Activated B cell treated with CpG ODN at 0.5 μM for 24 hours (primary cell): ENCODE measurements at regions not wholly inside any gene's neighbourhood (a gene's known extent, or its start where the extent isn't known, plus 50 kb on each side); places are given as distances from the start of the nearest gene placed in this dataset.

Source experiments
- ATAC-seq: fragments of 200-7000 bp; cut with Tn5 transposase; one replicate; pipeline ENCODE4 v1.10.0; 2021; ENCODE audit warnings: low read depth, mild to moderate bottlenecking, moderate library complexity
- CTCF ChIA-PET: fragments of 350-600 bp; sonication (Branson Sonifier 250); formaldehyde crosslinking; loops from one replicate; lab custom pipeline; 2021; ENCODE audit warnings: antibody characterized with exemption; lab: Charles Lee
- POLR2A ChIA-PET: fragments of 350-600 bp; sonication (Branson Sonifier 250); formaldehyde crosslinking; loops from one replicate; lab custom pipeline; 2021; ENCODE audit warnings: antibody characterized with exemption; lab: Charles Lee
- DNase-seq: peaks from one replicate; pipeline ENCODE4 v3.0.0; 2022
- H3K27ac Mint-ChIP-seq: one replicate; pipeline ENCODE4 v1.8.0; 2020; ENCODE audit warnings: mixed read lengths
- H3K27me3 Mint-ChIP-seq: one replicate; pipeline ENCODE4 v1.8.0; 2021; ENCODE audit warnings: mixed read lengths
- H3K36me3 Mint-ChIP-seq: one replicate; pipeline ENCODE4 v1.8.0; 2021; ENCODE audit warnings: low read depth, mixed read lengths
- H3K4me1 Mint-ChIP-seq: one replicate; pipeline ENCODE4 v1.8.0; 2021; ENCODE audit warnings: mixed read lengths
- H3K4me3 Mint-ChIP-seq: one replicate; pipeline ENCODE4 v1.8.0; 2020; ENCODE audit warnings: mild to moderate bottlenecking, mixed read lengths
- H3K9me3 Mint-ChIP-seq: one replicate; pipeline ENCODE4 v1.8.0; 2020; ENCODE audit warnings: mixed read lengths
- intact Hi-C: fragments of 100-400 bp; cut with micrococcal nuclease; formaldehyde crosslinking; loops from one replicate; pipeline ENCODE4 v1.15.1; 2024
- TF ChIP-seq, protein P1 (sequence below): fragments of 200-600 bp; IDR thresholded peaks from one replicate; pipeline ENCODE4 v1.8.0; 2022; ENCODE audit warnings: antibody characterized with exemption, mild to moderate bottlenecking

DNA sequence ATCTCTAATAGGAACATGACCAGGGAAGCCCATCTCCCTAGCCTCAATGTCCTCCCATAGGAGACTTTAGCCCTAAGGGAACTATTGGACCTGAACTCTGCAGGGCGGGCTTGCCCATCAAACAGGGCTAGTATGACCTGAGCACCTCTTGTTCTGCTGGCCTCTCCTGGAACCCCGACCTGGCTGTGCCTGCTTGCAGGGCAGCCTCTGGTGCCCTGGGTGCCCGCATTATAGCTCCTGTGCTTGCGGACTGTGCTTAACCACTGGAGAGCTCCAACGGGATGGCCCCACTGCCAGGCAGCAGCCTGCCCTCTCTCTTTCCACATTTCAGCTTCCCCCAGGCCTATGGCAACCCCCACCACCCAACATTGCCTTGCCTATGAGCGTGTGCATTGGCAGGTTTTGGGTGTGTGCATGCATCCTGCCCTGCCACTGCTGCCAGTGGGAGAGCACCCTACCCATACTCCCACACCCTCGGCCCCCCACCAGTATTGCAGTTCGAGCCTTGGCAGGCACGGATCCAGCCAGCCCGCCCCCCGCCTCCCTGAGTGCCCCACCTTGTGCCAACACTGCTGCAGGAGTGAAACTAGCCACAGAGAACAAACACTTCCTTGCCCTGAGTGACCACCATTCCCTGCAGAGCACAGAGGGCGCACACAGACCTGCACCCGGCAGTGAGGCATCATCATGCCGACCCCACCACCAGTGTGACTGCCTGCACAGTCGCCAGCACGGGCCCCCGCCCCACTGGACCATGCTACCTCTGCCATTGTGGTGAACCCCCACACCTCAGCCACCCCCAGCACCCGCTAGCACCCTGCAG lies 1123.8 kb upstream of the CDH6 start:
- H3K27me3 Mint-ChIP-seq = no peaks in the 10 kb centered on the region
- intact Hi-C loops = no loop called here
- peaks cover 18% of the 10 kb centered on the region for H3K9me3 Mint-ChIP-seq
- H3K4me3 Mint-ChIP-seq = no peak overlapping the region
- no peaks in the 10 kb centered on the region for H3K4me1 Mint-ChIP-seq
- ATAC-seq = no peak
- POLR2A ChIA-PET = no interaction called here
- no peak for DNase-seq
- no peaks in the 10 kb centered on the region for H3K36me3 Mint-ChIP-seq
- TF ChIP-seq, protein P1, sequence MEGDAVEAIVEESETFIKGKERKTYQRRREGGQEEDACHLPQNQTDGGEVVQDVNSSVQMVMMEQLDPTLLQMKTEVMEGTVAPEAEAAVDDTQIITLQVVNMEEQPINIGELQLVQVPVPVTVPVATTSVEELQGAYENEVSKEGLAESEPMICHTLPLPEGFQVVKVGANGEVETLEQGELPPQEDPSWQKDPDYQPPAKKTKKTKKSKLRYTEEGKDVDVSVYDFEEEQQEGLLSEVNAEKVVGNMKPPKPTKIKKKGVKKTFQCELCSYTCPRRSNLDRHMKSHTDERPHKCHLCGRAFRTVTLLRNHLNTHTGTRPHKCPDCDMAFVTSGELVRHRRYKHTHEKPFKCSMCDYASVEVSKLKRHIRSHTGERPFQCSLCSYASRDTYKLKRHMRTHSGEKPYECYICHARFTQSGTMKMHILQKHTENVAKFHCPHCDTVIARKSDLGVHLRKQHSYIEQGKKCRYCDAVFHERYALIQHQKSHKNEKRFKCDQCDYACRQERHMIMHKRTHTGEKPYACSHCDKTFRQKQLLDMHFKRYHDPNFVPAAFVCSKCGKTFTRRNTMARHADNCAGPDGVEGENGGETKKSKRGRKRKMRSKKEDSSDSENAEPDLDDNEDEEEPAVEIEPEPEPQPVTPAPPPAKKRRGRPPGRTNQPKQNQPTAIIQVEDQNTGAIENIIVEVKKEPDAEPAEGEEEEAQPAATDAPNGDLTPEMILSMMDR = no peak
- no peak overlapping the region for H3K27ac Mint-ChIP-seq
- CTCF ChIA-PET = no interaction called here

DNA sequence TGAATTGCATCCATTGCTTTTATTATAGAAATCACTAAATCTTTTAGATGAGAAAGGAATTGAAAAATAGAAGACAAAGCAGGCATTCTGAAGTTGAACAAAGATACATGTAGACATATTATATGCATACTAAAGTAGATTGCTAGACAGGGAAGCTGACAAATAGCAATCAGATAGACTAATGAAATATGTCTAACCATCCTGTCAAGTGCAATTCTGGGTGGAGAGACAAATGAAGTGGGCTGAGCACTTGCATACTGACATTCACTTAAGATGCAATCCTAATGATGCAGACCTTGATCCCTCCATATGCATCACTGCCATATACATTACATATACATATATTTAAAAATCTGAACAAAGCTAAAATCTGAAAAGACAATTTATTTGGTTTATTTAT lies 1130.0 kb upstream of the CDH6 start:
- ATAC-seq = no peak
- H3K27me3 Mint-ChIP-seq = no peaks in the 10 kb centered on the region
- CTCF ChIA-PET = no interaction called here
- H3K4me3 Mint-ChIP-seq = no peak overlapping the region
- DNase-seq = no peak
- H3K9me3 Mint-ChIP-seq = peaks cover 8% of the 10 kb centered on the region
- no peaks in the 10 kb centered on the region for H3K36me3 Mint-ChIP-seq
- no peaks in the 10 kb centered on the region for H3K4me1 Mint-ChIP-seq
- H3K27ac Mint-ChIP-seq = no peak overlapping the region
- POLR2A ChIA-PET = no interaction called here
- TF ChIP-seq, protein P1 = no peak
- intact Hi-C loops = no loop called here

DNA sequence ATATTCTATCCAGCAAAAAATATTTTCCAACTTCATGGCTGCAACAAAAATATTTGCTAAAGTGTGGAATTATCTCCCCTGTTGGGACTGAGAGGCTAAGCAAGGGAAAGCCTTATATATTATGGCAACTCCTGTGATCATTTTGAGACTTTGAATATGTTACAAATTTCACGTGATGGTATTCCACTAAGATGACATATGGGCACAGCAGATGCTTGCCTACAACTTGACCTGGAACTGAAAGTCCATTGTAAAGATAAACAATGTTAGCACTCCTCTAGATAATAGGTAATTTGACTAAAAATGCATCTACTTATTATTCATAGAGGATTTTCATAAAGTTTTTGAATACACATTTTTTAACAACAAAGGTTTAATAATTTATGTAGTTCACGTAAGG lies 1141.5 kb upstream of the CDH6 start:
- intact Hi-C loops = no loop called here
- Mint-ChIP-seq H3K36me3 (no peaks in the 10 kb centered on the region), H3K27ac (no peak overlapping the region), H3K27me3 (no peaks in the 10 kb centered on the region), H3K4me1 (no peaks in the 10 kb centered on the region), H3K9me3 (peaks cover 15% of the 10 kb centered on the region), H3K4me3 (no peak overlapping the region)
- ChIA-PET CTCF (no interaction called here), POLR2A (no interaction called here)
- TF ChIP-seq, protein P1 = no peak
- no peak for ATAC-seq
- DNase-seq = no peak

DNA sequence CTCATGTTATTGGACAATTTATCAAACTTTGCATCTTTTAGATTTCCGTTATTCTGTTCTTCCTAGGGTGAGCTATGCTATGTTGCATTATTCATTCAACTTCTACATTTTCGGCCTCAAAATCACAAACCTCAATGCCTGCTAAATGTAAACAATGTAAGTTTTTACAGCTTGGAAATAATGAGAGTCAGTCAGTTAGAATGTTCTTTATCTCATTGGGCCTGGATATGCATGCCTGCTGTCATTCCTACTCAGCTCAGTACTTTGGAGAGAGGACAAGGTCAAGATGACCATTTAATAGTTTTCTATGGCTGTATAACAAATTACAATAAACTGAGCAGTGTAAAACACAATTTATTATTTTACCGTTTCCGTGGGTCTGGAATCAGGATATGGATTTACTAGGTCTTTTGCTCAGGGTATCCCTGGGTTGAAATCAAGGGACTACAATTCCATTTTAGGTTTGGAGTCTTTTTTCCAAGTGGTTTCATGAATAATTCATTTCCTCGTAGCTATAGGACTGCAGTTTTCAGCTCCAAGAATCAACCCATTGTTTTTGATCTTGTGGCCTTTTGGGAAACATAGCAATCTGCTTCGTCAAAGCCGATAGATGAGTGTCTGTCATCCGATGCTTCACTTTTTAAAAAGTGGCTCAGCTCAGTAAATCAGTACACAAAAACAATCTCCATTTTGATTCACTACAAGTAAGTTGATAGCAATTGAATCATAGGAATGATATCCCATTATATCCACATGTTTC lies 1143.2 kb upstream of the CDH6 start:
- intact Hi-C loops = no loop called here
- TF ChIP-seq, protein P1 = no peak
- CTCF ChIA-PET = no interaction called here
- no peaks in the 10 kb centered on the region for H3K36me3 Mint-ChIP-seq
- no peak overlapping the region for H3K4me3 Mint-ChIP-seq
- POLR2A ChIA-PET = no interaction called here
- ATAC-seq (no peak), DNase-seq (no peak)
- H3K9me3 Mint-ChIP-seq = peaks cover 12% of the 10 kb centered on the region
- H3K4me1 Mint-ChIP-seq = no peaks in the 10 kb centered on the region
- H3K27me3 Mint-ChIP-seq = no peaks in the 10 kb centered on the region
- no peak overlapping the region for H3K27ac Mint-ChIP-seq

DNA sequence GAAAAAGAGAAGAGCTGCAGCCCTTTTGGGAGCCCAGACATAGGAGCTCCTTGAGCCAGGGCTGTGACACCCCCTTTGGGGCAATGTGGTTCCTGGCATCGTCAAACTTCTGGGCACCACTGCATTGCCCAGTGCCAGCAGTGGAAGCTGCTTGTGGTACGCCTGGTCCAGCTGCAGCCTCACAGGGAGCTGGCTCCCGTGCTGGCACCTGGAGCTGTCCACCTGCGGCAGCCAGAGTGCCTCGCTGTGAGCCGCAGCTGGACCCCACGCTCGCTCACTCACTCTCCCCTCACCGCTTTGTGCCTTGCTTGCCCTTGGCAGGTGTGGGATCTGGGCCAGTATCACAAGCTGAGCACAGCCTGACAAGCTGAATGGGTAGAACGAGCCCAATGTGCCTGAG lies 1150.8 kb upstream of the CDH6 start:
- CTCF ChIA-PET = no interaction called here

More for the DNA sequence above, 1150.8 kb upstream of the CDH6 start:
- no peak overlapping the region for H3K4me3 Mint-ChIP-seq
- no peaks in the 10 kb centered on the region for H3K27me3 Mint-ChIP-seq
- H3K4me1 Mint-ChIP-seq = no peaks in the 10 kb centered on the region
- DNase-seq (no peak), ATAC-seq (no peak)
- POLR2A ChIA-PET = no interaction called here
- intact Hi-C loops = no loop called here
- H3K27ac Mint-ChIP-seq = no peak overlapping the region
- no peaks in the 10 kb centered on the region for H3K36me3 Mint-ChIP-seq
- TF ChIP-seq, protein P1 = no peak
- peaks cover 9% of the 10 kb centered on the region for H3K9me3 Mint-ChIP-seq
